ENCODE measurements at regions not wholly inside any gene's neighbourhood (a gene's known extent, or its start where the extent isn't known, plus 50 kb on each side); places are given as distances from the start of the nearest gene placed in this dataset.
"Not testable (repeated sequence)": the region's sequence is repeated elsewhere in the genome, so short reads cannot be mapped to it uniquely, and the experiment has no call there.

GRCh38 chr16:85286066-85286831 is 174.0 kb upstream of the CIBAR2 start:
- H3K4me2 ChIP-seq, result no peak overlapping the region
- no peak overlapping the region for H2AFZ ChIP-seq (ENCODE audit: low read depth)
- no peaks in the 10 kb centered on the region for H3K36me3 ChIP-seq (ENCODE audit: insufficient read depth)
- H3K4me3 ChIP-seq (IDR thresholded peaks at IDR 0.05; ENCODE audit: insufficient read depth, low read depth, low read length), result no peak overlapping the region
- H3K9ac ChIP-seq, result no peak overlapping the region
- H3K4me1 ChIP-seq (ENCODE audit: low read depth, poor library complexity, severe bottlenecking), result no peaks in the 10 kb centered on the region
- H3K79me2 ChIP-seq (ENCODE audit: insufficient read depth, low read depth), result no peaks in the 10 kb centered on the region
- H3K27me3 ChIP-seq (ENCODE audit: insufficient read depth, low read depth), result peaks cover 97% of the 10 kb centered on the region
- no peaks in the 10 kb centered on the region for H4K20me1 ChIP-seq (ENCODE audit: insufficient read depth)
- no peak overlapping the region for H3K27ac ChIP-seq
- no peak for TF ChIP-seq CTCF (conservative IDR thresholded peaks at IDR 0.05; ENCODE audit: low read depth, low read length)

- Histone ChIP-seq H3K27me3 (ENCODE audit: insufficient read depth, low read depth) (peaks cover 96% of the 10 kb centered on the region), H3K27ac (no peak overlapping the region), H3K4me1 (ENCODE audit: low read depth, poor library complexity, severe bottlenecking) (no peaks in the 10 kb centered on the region), H3K4me3 (IDR thresholded peaks at IDR 0.05; ENCODE audit: insufficient read depth, low read depth, low read length) (no peak overlapping the region), H4K20me1 (ENCODE audit: insufficient read depth) (no peaks in the 10 kb centered on the region), H3K36me3 (ENCODE audit: insufficient read depth) (no peaks in the 10 kb centered on the region), H3K79me2 (ENCODE audit: insufficient read depth, low read depth) (no peaks in the 10 kb centered on the region), H3K4me2 (no peak overlapping the region), H2AFZ (ENCODE audit: low read depth) (no peak overlapping the region), H3K9ac (no peak overlapping the region)
- TF ChIP-seq CTCF (conservative IDR thresholded peaks at IDR 0.05; ENCODE audit: low read depth, low read length), result no peak
Measured at GRCh38 chr16:85286951-85287814, 174.9 kb upstream of the CIBAR2 start.

GRCh38 chr16:85287815-85288109 is 175.5 kb upstream of the CIBAR2 start:
- H3K79me2 ChIP-seq (ENCODE audit: insufficient read depth, low read depth); H3K4me3 ChIP-seq (IDR thresholded peaks at IDR 0.05; ENCODE audit: insufficient read depth, low read depth, low read length); H3K4me2 ChIP-seq; H3K27ac ChIP-seq; H3K4me1 ChIP-seq (ENCODE audit: low read depth, poor library complexity, severe bottlenecking); H2AFZ ChIP-seq (ENCODE audit: low read depth); H3K36me3 ChIP-seq (ENCODE audit: insufficient read depth); H4K20me1 ChIP-seq (ENCODE audit: insufficient read depth); H3K9ac ChIP-seq: not testable (repeated sequence)
- H3K27me3 ChIP-seq (ENCODE audit: insufficient read depth, low read depth), result peaks cover 95% of the 10 kb centered on the region

GRCh38 chr16:85288341-85288868 is 176.1 kb upstream of the CIBAR2 start:
- no peak overlapping the region for H3K4me3 ChIP-seq (IDR thresholded peaks at IDR 0.05; ENCODE audit: insufficient read depth, low read depth, low read length)
- H3K4me1 ChIP-seq (ENCODE audit: low read depth, poor library complexity, severe bottlenecking), result no peaks in the 10 kb centered on the region
- no peaks in the 10 kb centered on the region for H3K79me2 ChIP-seq (ENCODE audit: insufficient read depth, low read depth)
- H4K20me1 ChIP-seq (ENCODE audit: insufficient read depth), result no peaks in the 10 kb centered on the region
- no peak overlapping the region for H2AFZ ChIP-seq (ENCODE audit: low read depth)
- H3K27ac ChIP-seq, result no peak overlapping the region
- no peak overlapping the region for H3K9ac ChIP-seq
- H3K4me2 ChIP-seq, result no peak overlapping the region
- H3K27me3 ChIP-seq (ENCODE audit: insufficient read depth, low read depth), result peaks cover 95% of the 10 kb centered on the region
- no peak for TF ChIP-seq CTCF (conservative IDR thresholded peaks at IDR 0.05; ENCODE audit: low read depth, low read length)
- H3K36me3 ChIP-seq (ENCODE audit: insufficient read depth), result no peaks in the 10 kb centered on the region

Measured in KMS-11 (cell line).